Neutrophil (primary cell): ENCODE measurements at regions not wholly inside any gene's neighbourhood (a gene's known extent, or its start where the extent isn't known, plus 50 kb on each side); places are given as distances from the start of the nearest gene placed in this dataset.

ENCODE experiments used
- H3K27ac ChIP-seq: fragments of 200-600 bp; sonication (generic); 2 replicates; pipeline ENCODE4 v1.5.1; 2016; ENCODE audit warnings: mild to moderate bottlenecking, moderate library complexity
- H3K27me3 ChIP-seq: fragments of 200-600 bp; sonication (generic); 2 replicates; pipeline ENCODE4 v1.6.0; 2016; ENCODE audit warnings: mild to moderate bottlenecking
- H3K36me3 ChIP-seq: fragments of 200-600 bp; sonication (generic); 2 replicates; pipeline ENCODE4 v1.5.1; 2017
- H3K4me1 ChIP-seq, 2 experiments: fragments of 200-600 bp in 1 of 2; sonication (generic) in 1 of 2; 1 replicate in 1 of 2; 2 replicates in 1 of 2; pipeline versions ENCODE4 v1.5.1 to v1.6.1; 2013 to 2016; ENCODE audit warnings: low read depth in 1 of 2, low read length in 1 of 2, mild to moderate bottlenecking in 1 of 2, moderate library complexity in 1 of 2; ENCODE audit not compliant: control insufficient read depth in 1 of 2, insufficient read depth in 1 of 2
- H3K4me3 ChIP-seq, 2 experiments: fragments of 200-600 bp in 1 of 2; sonication (generic) in 1 of 2; 1 replicate in 1 of 2; 2 replicates in 1 of 2; pipeline ENCODE4 v1.5.1; 2013 to 2016; ENCODE audit warnings: low read depth in 1 of 2, low read length in 1 of 2, mild to moderate bottlenecking in 1 of 2, moderate library complexity in 1 of 2
- H3K9me3 ChIP-seq: fragments of 200-600 bp; sonication (generic); 2 replicates; pipeline ENCODE4 v1.5.1; 2016
- TF ChIP-seq, protein P1 (sequence below): fragments of 200-600 bp; sonication (generic); IDR thresholded peaks from 2 replicates; pipeline ENCODE4 v1.5.1; 2016; ENCODE audit warnings: antibody characterized with exemption

DNA sequence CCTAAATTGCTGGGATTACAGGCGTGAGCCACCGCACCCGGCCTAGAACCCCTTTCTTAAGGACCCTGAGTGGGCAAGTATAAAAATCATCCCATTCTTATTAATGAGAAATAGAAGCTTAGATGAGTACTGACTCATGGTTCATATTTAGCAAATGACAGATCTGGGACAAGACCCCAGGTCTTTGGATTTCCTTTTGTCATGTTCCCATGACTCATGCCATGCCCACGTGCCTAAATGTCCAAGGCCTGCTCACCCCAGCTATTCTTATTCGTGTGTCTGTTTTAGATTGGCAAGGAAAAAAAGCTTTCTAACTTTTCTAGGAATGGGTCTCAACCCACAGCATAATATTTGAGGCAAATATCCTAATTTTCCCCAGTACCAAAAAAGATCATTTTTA lies 57.7 kb upstream of the RPS23 start:
- Histone ChIP-seq H3K4me1 (no peaks in the 10 kb centered on the region), H3K27me3 (no peaks in the 10 kb centered on the region), H3K27ac (no peak overlapping the region), H3K9me3 (no peaks in the 10 kb centered on the region), H3K4me3 (no peak overlapping the region), H3K36me3 (no peaks in the 10 kb centered on the region)
- TF ChIP-seq, protein P1, sequence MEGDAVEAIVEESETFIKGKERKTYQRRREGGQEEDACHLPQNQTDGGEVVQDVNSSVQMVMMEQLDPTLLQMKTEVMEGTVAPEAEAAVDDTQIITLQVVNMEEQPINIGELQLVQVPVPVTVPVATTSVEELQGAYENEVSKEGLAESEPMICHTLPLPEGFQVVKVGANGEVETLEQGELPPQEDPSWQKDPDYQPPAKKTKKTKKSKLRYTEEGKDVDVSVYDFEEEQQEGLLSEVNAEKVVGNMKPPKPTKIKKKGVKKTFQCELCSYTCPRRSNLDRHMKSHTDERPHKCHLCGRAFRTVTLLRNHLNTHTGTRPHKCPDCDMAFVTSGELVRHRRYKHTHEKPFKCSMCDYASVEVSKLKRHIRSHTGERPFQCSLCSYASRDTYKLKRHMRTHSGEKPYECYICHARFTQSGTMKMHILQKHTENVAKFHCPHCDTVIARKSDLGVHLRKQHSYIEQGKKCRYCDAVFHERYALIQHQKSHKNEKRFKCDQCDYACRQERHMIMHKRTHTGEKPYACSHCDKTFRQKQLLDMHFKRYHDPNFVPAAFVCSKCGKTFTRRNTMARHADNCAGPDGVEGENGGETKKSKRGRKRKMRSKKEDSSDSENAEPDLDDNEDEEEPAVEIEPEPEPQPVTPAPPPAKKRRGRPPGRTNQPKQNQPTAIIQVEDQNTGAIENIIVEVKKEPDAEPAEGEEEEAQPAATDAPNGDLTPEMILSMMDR: no peak

GRCh38 chr5:82334856-82335255 lies 56.7 kb upstream of the RPS23 start:
- no peaks in the 10 kb centered on the region for H3K9me3 ChIP-seq
- no peaks in the 10 kb centered on the region for H3K27me3 ChIP-seq
- TF ChIP-seq, protein P1: no peak
- no peak overlapping the region for H3K4me3 ChIP-seq
- no peaks in the 10 kb centered on the region for H3K36me3 ChIP-seq
- no peak overlapping the region for H3K27ac ChIP-seq
- no peaks in the 10 kb centered on the region for H3K4me1 ChIP-seq

GRCh38 chr5:82334085-82334692 lies 56.0 kb upstream of the RPS23 start:
- no peaks in the 10 kb centered on the region for H3K4me1 ChIP-seq
- H3K27ac ChIP-seq: no peak overlapping the region
- no peaks in the 10 kb centered on the region for H3K9me3 ChIP-seq
- no peaks in the 10 kb centered on the region for H3K27me3 ChIP-seq
- H3K36me3 ChIP-seq: no peaks in the 10 kb centered on the region
- H3K4me3 ChIP-seq: no peak overlapping the region
- TF ChIP-seq, protein P1: no peak

GRCh38 chr5:82332886-82333615 lies 54.9 kb upstream of the RPS23 start:
- Histone ChIP-seq H3K36me3 (no peaks in the 10 kb centered on the region), H3K27ac (no peak overlapping the region)

DNA sequence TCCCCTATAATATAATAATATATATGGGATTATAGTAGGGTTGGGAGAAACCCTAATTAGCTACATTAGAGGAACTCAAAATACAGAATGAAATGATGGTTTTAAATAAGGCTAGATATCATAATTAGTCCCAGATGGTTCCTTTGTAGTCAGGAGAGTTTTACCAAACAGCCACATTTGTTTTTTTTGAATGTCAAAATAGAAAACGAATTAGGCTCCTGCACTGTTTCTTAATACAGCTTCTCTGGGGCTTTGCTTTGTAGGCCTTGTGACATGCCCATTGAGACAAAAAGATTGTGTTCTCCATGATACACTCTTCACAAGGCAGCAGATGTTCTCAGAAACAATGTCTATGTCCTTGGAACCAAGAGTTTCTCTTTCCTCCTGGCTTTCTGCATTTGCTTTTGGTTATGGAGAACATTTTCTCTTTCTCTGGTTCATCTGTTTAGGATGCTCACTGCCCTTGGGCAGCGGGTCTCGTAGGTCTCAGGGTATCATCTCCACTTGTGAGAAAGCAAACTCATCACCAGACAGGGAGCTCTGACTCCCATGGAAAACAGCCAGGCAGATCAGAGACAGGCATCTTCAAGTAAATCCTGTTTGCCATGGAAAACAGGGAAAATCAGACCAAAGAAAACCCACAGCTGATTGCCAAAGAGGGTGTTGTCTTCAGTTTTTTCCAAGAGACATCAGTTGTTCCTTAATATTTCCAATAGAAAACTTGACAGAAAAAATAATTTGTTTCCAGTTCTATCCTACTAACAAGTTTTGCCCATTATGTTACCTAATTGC lies 54.1 kb upstream of the RPS23 start:
- TF ChIP-seq, protein P1: no peak
- Histone ChIP-seq H3K36me3 (no peaks in the 10 kb centered on the region), H3K4me1 (no peaks in the 10 kb centered on the region), H3K27ac (no peak overlapping the region), H3K27me3 (no peaks in the 10 kb centered on the region), H3K9me3 (no peaks in the 10 kb centered on the region), H3K4me3 (no peak overlapping the region)

More at GRCh38 chr5:82332886-82333615, 54.9 kb upstream of the RPS23 start:
- TF ChIP-seq, protein P1: no peak
- no peaks in the 10 kb centered on the region for H3K9me3 ChIP-seq
- H3K4me3 ChIP-seq: no peak overlapping the region
- no peaks in the 10 kb centered on the region for H3K4me1 ChIP-seq
- no peaks in the 10 kb centered on the region for H3K27me3 ChIP-seq
